ENCODE measurements at regions not wholly inside any gene's neighbourhood (a gene's known extent, or its start where the extent isn't known, plus 50 kb on each side); places are given as distances from the start of the nearest gene placed in this dataset.

DNA sequence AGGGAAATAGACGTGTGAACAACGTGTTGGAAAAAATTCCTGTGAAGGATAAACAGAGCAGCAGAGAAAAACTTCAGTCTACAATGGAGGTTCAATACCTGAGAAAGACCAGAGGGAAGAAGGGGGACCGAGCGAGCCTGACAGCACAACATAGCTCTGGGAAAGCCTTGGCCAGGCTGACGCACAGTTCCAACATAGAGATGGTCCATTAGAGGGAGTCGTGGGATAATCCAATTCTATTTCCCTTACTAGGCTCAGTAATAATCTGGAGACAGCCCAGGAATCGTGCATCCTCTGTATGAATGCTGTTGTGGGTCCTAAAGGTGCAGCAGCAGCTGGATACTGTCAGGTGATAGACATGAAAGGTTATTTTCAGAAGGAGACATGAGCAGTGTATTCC lies 370.8 kb upstream of the BTBD3 start:
- Histone ChIP-seq H2AFZ (ENCODE audit: low read depth, low read length) (no peak overlapping the region), H3K4me3 (ENCODE audit: low read length) (no peak overlapping the region), H3K9ac (ENCODE audit: low read length) (no peak overlapping the region), H3K4me2 (ENCODE audit: low read length) (no peak overlapping the region), H3K9me3 (ENCODE audit: insufficient read depth, low read length) (no peaks in the 10 kb centered on the region), H3K79me2 (ENCODE audit: low read length) (no peaks in the 10 kb centered on the region), H3K27me3 (ENCODE audit: low read depth, low read length) (peaks cover 5% of the 10 kb centered on the region), H3K36me3 (replicated peaks; ENCODE audit: low read depth, low read length) (no peaks in the 10 kb centered on the region), H3K27ac (ENCODE audit: low read length) (no peak overlapping the region), H3K4me1 (ENCODE audit: low read length) (peaks cover 7% of the 10 kb centered on the region; the same call in 1 of the 2 replicates), H4K20me1 (ENCODE audit: insufficient read depth, low read length) (no peaks in the 10 kb centered on the region)
- TF ChIP-seq EZH2phosphoT487 (IDR thresholded peaks at IDR 0.05; ENCODE audit: low read depth): no peak
- TF ChIP-seq, protein P1, sequence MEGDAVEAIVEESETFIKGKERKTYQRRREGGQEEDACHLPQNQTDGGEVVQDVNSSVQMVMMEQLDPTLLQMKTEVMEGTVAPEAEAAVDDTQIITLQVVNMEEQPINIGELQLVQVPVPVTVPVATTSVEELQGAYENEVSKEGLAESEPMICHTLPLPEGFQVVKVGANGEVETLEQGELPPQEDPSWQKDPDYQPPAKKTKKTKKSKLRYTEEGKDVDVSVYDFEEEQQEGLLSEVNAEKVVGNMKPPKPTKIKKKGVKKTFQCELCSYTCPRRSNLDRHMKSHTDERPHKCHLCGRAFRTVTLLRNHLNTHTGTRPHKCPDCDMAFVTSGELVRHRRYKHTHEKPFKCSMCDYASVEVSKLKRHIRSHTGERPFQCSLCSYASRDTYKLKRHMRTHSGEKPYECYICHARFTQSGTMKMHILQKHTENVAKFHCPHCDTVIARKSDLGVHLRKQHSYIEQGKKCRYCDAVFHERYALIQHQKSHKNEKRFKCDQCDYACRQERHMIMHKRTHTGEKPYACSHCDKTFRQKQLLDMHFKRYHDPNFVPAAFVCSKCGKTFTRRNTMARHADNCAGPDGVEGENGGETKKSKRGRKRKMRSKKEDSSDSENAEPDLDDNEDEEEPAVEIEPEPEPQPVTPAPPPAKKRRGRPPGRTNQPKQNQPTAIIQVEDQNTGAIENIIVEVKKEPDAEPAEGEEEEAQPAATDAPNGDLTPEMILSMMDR (IDR thresholded peaks at IDR 0.05; ENCODE audit: low read depth, low read length): no peak

- H3K36me3 ChIP-seq (replicated peaks; ENCODE audit: low read depth, low read length): no peaks in the 10 kb centered on the region
- TF ChIP-seq, protein P1 (IDR thresholded peaks at IDR 0.05; ENCODE audit: low read depth, low read length): no peak
- no peak for TF ChIP-seq EZH2phosphoT487 (IDR thresholded peaks at IDR 0.05; ENCODE audit: low read depth)
These were observed 368.3 kb upstream of the BTBD3 start for GRCh38 chr20:11549172-11550103.

GRCh38 chr20:11550657-11551338 lies 366.9 kb upstream of the BTBD3 start:
- no peak overlapping the region for H3K9ac ChIP-seq (ENCODE audit: low read length)
- no peak overlapping the region for H3K27ac ChIP-seq (ENCODE audit: low read length)
- H3K9me3 ChIP-seq (ENCODE audit: insufficient read depth, low read length): no peaks in the 10 kb centered on the region
- no peak overlapping the region for H3K4me3 ChIP-seq (ENCODE audit: low read length)
- no peaks in the 10 kb centered on the region for H3K36me3 ChIP-seq (replicated peaks; ENCODE audit: low read depth, low read length)
- no peak overlapping the region for H3K4me2 ChIP-seq (ENCODE audit: low read length)
- peaks cover 5% of the 10 kb centered on the region for H3K27me3 ChIP-seq (ENCODE audit: low read depth, low read length)
- H2AFZ ChIP-seq (ENCODE audit: low read depth, low read length): no peak overlapping the region
- no peaks in the 10 kb centered on the region for H3K79me2 ChIP-seq (ENCODE audit: low read length)
- no peaks in the 10 kb centered on the region for H3K4me1 ChIP-seq (ENCODE audit: low read length)
- H4K20me1 ChIP-seq (ENCODE audit: insufficient read depth, low read length): no peaks in the 10 kb centered on the region
- TF ChIP-seq EZH2phosphoT487 (IDR thresholded peaks at IDR 0.05; ENCODE audit: low read depth): no peak
- TF ChIP-seq, protein P1 (IDR thresholded peaks at IDR 0.05; ENCODE audit: low read depth, low read length): no peak

More at GRCh38 chr20:11549172-11550103, 368.3 kb upstream of the BTBD3 start:
- Histone ChIP-seq H3K79me2 (ENCODE audit: low read length) (no peaks in the 10 kb centered on the region), H3K4me1 (ENCODE audit: low read length) (peaks cover 1% of the 10 kb centered on the region; the same call in 1 of the 2 replicates), H3K9me3 (ENCODE audit: insufficient read depth, low read length) (no peaks in the 10 kb centered on the region), H3K4me2 (ENCODE audit: low read length) (no peak overlapping the region), H3K27me3 (ENCODE audit: low read depth, low read length) (peaks cover 5% of the 10 kb centered on the region), H3K9ac (ENCODE audit: low read length) (no peak overlapping the region), H4K20me1 (ENCODE audit: insufficient read depth, low read length) (no peaks in the 10 kb centered on the region), H2AFZ (ENCODE audit: low read depth, low read length) (no peak overlapping the region), H3K4me3 (ENCODE audit: low read length) (no peak overlapping the region), H3K27ac (ENCODE audit: low read length) (no peak overlapping the region)

GRCh38 chr20:11551479-11551878 lies 366.2 kb upstream of the BTBD3 start:
- H3K9me3 ChIP-seq (ENCODE audit: insufficient read depth, low read length): no peaks in the 10 kb centered on the region

More at GRCh38 chr20:11551479-11551878, 366.2 kb upstream of the BTBD3 start:
- Histone ChIP-seq H3K9ac (ENCODE audit: low read length) (no peak overlapping the region), H3K4me1 (ENCODE audit: low read length) (no peaks in the 10 kb centered on the region), H3K4me2 (ENCODE audit: low read length) (no peak overlapping the region), H3K79me2 (ENCODE audit: low read length) (no peaks in the 10 kb centered on the region), H4K20me1 (ENCODE audit: insufficient read depth, low read length) (no peaks in the 10 kb centered on the region), H3K4me3 (ENCODE audit: low read length) (no peak overlapping the region), H3K36me3 (replicated peaks; ENCODE audit: low read depth, low read length) (no peaks in the 10 kb centered on the region), H2AFZ (ENCODE audit: low read depth, low read length) (no peak overlapping the region), H3K27ac (ENCODE audit: low read length) (no peak overlapping the region), H3K27me3 (ENCODE audit: low read depth, low read length) (peaks cover 5% of the 10 kb centered on the region)
- no peak for TF ChIP-seq EZH2phosphoT487 (IDR thresholded peaks at IDR 0.05; ENCODE audit: low read depth)
- TF ChIP-seq, protein P1 (IDR thresholded peaks at IDR 0.05; ENCODE audit: low read depth, low read length): no peak

Measured in OCI-LY3 (cell line).